ENCODE measurements at regions not wholly inside any gene's neighbourhood (a gene's known extent, or its start where the extent isn't known, plus 50 kb on each side); places are given as distances from the start of the nearest gene placed in this dataset.

DNA sequence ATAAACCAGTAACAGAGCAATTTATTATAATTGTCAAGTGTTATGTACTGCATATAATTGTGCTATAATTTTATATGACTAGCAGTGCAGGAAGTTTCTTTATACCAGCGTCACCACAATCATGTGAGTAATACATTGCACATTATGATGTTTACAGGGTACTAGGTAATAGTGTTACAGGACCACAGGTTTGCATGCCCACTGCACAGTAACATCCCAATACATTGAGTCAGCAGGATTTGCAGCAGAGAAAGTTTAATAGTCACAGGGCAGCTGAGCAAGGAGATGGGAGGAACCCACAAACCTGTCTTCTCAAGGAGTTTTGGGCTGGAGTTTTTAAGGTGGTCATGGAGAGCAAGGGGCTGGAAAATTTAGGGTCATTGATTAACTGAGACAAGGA lies 1042.9 kb upstream of the ACVR2A start:
- no peak for TF ChIP-seq POLR2A (IDR thresholded peaks at IDR 0.05)
- TF ChIP-seq, protein P1, sequence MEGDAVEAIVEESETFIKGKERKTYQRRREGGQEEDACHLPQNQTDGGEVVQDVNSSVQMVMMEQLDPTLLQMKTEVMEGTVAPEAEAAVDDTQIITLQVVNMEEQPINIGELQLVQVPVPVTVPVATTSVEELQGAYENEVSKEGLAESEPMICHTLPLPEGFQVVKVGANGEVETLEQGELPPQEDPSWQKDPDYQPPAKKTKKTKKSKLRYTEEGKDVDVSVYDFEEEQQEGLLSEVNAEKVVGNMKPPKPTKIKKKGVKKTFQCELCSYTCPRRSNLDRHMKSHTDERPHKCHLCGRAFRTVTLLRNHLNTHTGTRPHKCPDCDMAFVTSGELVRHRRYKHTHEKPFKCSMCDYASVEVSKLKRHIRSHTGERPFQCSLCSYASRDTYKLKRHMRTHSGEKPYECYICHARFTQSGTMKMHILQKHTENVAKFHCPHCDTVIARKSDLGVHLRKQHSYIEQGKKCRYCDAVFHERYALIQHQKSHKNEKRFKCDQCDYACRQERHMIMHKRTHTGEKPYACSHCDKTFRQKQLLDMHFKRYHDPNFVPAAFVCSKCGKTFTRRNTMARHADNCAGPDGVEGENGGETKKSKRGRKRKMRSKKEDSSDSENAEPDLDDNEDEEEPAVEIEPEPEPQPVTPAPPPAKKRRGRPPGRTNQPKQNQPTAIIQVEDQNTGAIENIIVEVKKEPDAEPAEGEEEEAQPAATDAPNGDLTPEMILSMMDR (IDR thresholded peaks at IDR 0.05): no peak
